ENCODE measurements at regions not wholly inside any gene's neighbourhood (a gene's known extent, or its start where the extent isn't known, plus 50 kb on each side); places are given as distances from the start of the nearest gene placed in this dataset.

GRCh38 chr1:8078176-8078671 is 52.1 kb upstream of the ERRFI1 start:
- no peak for DNase-seq

DNA sequence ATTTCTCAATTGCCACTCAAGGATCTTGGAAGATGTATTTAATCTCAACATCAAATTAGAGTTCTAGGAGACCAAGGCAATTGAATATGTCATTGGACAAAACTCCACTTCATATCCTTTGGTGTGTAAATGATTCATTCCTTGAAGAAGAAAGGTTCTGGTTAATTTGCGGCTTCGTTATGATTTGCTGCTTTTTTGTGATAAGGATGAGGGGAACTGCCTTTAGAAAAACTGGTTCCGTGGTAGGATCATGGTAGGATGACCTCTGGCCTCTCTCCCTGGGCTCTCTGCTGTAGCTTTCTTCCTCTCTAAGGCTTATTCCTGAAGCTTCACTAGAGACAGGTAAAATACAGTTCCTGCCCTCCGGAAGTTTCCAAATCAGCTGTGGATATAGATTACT is 51.5 kb upstream of the ERRFI1 start:
- DNase-seq: no peak

GRCh38 chr1:8077120-8077573 is 51.0 kb upstream of the ERRFI1 start:
- DNase-seq: no peak

GRCh38 chr1:8076176-8076575 is 50.1 kb upstream of the ERRFI1 start:
- DNase-seq: no peak
